ENCODE measurements at regions not wholly inside any gene's neighbourhood (a gene's known extent, or its start where the extent isn't known, plus 50 kb on each side); places are given as distances from the start of the nearest gene placed in this dataset.

DNA sequence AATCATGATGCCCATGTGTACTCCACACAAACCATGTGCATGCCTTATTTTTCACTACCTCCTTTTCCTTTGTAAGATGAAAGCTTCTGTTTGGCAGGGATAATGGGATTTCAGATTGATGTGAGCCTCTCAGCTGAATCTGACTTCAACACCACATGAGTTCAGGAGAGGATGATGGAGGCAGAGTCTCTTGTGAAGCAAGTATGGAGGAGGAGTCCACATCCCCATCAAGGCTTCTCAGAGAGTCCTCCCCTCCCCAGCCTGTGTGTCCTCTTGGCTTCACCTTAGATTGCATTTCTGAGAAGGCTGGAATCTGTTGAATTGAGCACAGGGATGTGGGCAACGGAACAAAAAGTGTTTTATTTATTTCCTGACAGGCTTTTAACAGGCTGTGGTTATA, 370.4 kb downstream of the FAT3 start:
- H3K36me3 ChIP-seq (replicated peaks in 1 of 2; ENCODE audit: control insufficient read depth in 1 of 2, insufficient read depth in 2 of 2, low read length in 1 of 2) = no peaks in the 10 kb centered on the region
- no peak overlapping the region for H3K9ac ChIP-seq
- peaks cover 6% of the 10 kb centered on the region for H3F3A ChIP-seq (replicated peaks; ENCODE audit: insufficient read depth)
- H3K4me1 ChIP-seq (ENCODE audit: control insufficient read depth in 1 of 2, insufficient read depth in 2 of 2, low read depth in 1 of 2, low read length in 1 of 2) = no peaks in the 10 kb centered on the region
- TF ChIP-seq CHD2 (IDR thresholded peaks at IDR 0.05; ENCODE audit: low read length, partially characterized antibody) (no peak), RAD21 (IDR thresholded peaks at IDR 0.05; ENCODE audit: low read length) (no peak), ELF1 (IDR thresholded peaks at IDR 0.05) (no peak), FOXM1 (IDR thresholded peaks at IDR 0.05; ENCODE audit: low read depth) (no peak), EZH2phosphoT487 (IDR thresholded peaks at IDR 0.05; ENCODE audit: borderline replicate concordance, low read depth) (no peak), GATA2 (CRISPR knock-in tag; IDR thresholded peaks at IDR 0.05) (no peak), RCOR1 (IDR thresholded peaks at IDR 0.05; ENCODE audit: low read length) (no peak), MEF2A (IDR thresholded peaks at IDR 0.05; ENCODE audit: borderline replicate concordance, low read depth) (no peak), RFX5 (IDR thresholded peaks at IDR 0.05; ENCODE audit: low read length) (no peak), FOXJ3 (CRISPR knock-in tag; IDR thresholded peaks at IDR 0.05) (no peak), ZBTB33 (IDR thresholded peaks at IDR 0.05; ENCODE audit: borderline replicate concordance, low read depth) (no peak), POLR2AphosphoS5 (IDR thresholded peaks at IDR 0.05; ENCODE audit: low read depth, low read length) (no peak), NRF1 (IDR thresholded peaks at IDR 0.05; ENCODE audit: low read depth, low read length) (no peak), USF1 (IDR thresholded peaks at IDR 0.05; ENCODE audit: borderline replicate concordance, low read depth) (no peak), GABPA (IDR thresholded peaks at IDR 0.05; ENCODE audit: low read depth) (no peak)
- TF ChIP-seq, protein P1, sequence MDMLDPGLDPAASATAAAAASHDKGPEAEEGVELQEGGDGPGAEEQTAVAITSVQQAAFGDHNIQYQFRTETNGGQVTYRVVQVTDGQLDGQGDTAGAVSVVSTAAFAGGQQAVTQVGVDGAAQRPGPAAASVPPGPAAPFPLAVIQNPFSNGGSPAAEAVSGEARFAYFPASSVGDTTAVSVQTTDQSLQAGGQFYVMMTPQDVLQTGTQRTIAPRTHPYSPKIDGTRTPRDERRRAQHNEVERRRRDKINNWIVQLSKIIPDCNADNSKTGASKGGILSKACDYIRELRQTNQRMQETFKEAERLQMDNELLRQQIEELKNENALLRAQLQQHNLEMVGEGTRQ (IDR thresholded peaks at IDR 0.05; ENCODE audit: borderline replicate concordance, low read depth, low read length) = no peak
- TF ChIP-seq, protein P2, sequence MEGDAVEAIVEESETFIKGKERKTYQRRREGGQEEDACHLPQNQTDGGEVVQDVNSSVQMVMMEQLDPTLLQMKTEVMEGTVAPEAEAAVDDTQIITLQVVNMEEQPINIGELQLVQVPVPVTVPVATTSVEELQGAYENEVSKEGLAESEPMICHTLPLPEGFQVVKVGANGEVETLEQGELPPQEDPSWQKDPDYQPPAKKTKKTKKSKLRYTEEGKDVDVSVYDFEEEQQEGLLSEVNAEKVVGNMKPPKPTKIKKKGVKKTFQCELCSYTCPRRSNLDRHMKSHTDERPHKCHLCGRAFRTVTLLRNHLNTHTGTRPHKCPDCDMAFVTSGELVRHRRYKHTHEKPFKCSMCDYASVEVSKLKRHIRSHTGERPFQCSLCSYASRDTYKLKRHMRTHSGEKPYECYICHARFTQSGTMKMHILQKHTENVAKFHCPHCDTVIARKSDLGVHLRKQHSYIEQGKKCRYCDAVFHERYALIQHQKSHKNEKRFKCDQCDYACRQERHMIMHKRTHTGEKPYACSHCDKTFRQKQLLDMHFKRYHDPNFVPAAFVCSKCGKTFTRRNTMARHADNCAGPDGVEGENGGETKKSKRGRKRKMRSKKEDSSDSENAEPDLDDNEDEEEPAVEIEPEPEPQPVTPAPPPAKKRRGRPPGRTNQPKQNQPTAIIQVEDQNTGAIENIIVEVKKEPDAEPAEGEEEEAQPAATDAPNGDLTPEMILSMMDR (IDR thresholded peaks at IDR 0.05) = no peak
- TF ChIP-seq, protein P3, sequence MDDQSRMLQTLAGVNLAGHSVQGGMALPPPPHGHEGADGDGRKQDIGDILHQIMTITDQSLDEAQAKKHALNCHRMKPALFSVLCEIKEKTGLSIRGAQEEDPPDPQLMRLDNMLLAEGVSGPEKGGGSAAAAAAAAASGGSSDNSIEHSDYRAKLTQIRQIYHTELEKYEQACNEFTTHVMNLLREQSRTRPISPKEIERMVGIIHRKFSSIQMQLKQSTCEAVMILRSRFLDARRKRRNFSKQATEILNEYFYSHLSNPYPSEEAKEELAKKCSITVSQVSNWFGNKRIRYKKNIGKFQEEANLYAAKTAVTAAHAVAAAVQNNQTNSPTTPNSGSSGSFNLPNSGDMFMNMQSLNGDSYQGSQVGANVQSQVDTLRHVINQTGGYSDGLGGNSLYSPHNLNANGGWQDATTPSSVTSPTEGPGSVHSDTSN (IDR thresholded peaks at IDR 0.05) = no peak
- H3K27ac ChIP-seq (ENCODE audit: low read depth in 2 of 2, low read length in 1 of 2) = no peak overlapping the region
- no peaks in the 10 kb centered on the region for H3K79me2 ChIP-seq (ENCODE audit: insufficient read depth)
- H3K9me3 ChIP-seq = no peaks in the 10 kb centered on the region
- H3K4me2 ChIP-seq = no peak overlapping the region
- ChIA-PET CTCF (no interaction called here), POLR2A (no interaction called here)
- no peak overlapping the region for H2AFZ ChIP-seq (ENCODE audit: low read depth)
- WGBS (ENCODE audit: low lambda C conversion rate) = 33% methylated on average over 1 of the region's 1 CpG
- no peaks in the 10 kb centered on the region for H3K9me2 ChIP-seq
- no peaks in the 10 kb centered on the region for H4K20me1 ChIP-seq (ENCODE audit: insufficient read depth)
- no peak overlapping the region for H3K4me3 ChIP-seq (ENCODE audit: low read depth in 2 of 2, low read length in 1 of 2)
- no peaks in the 10 kb centered on the region for H3K27me3 ChIP-seq (ENCODE audit: insufficient read depth)
- no peak for DNase-seq

Measured in SK-N-SH (cell line).